ENCODE measurements at regions not wholly inside any gene's neighbourhood (a gene's known extent, or its start where the extent isn't known, plus 50 kb on each side); places are given as distances from the start of the nearest gene placed in this dataset.

GRCh38 chr17:73787076-73788059, 143.1 kb upstream of the SDK2 start:
- no peak for DNase-seq (ENCODE audit: low read depth in 1 of 2, low spot score in 2 of 2)
- H3K27ac ChIP-seq = no peak overlapping the region
- no peaks in the 10 kb centered on the region for H3K36me3 ChIP-seq
- H3K27me3 ChIP-seq (replicated peaks) = peaks cover 46% of the 10 kb centered on the region
- H3K9me3 ChIP-seq (replicated peaks) = no peaks in the 10 kb centered on the region
- no peak overlapping the region for H3K4me3 ChIP-seq
- H3K4me1 ChIP-seq (replicated peaks) = no peaks in the 10 kb centered on the region

- H3K9me3 ChIP-seq (replicated peaks) = no peaks in the 10 kb centered on the region
- H3K27me3 ChIP-seq (replicated peaks) = peaks cover 42% of the 10 kb centered on the region
- no peaks in the 10 kb centered on the region for H3K4me1 ChIP-seq (replicated peaks)
These were observed 143.9 kb upstream of the SDK2 start for GRCh38 chr17:73788111-73788510.

GRCh38 chr17:73791121-73791520, 146.9 kb upstream of the SDK2 start:
- H3K27me3 ChIP-seq (replicated peaks) = peaks cover 18% of the 10 kb centered on the region
- no peaks in the 10 kb centered on the region for H3K36me3 ChIP-seq
- H3K4me3 ChIP-seq = no peak overlapping the region
- H3K4me1 ChIP-seq (replicated peaks) = no peaks in the 10 kb centered on the region
- no peaks in the 10 kb centered on the region for H3K9me3 ChIP-seq (replicated peaks)
- H3K27ac ChIP-seq = no peak overlapping the region
- DNase-seq (ENCODE audit: low read depth in 1 of 2, low spot score in 2 of 2) = no peak

More at GRCh38 chr17:73788111-73788510, 143.9 kb upstream of the SDK2 start:
- no peak for DNase-seq (ENCODE audit: low read depth in 1 of 2, low spot score in 2 of 2)
- Histone ChIP-seq H3K36me3 (no peaks in the 10 kb centered on the region), H3K4me3 (no peak overlapping the region), H3K27ac (no peak overlapping the region)

- no peak for DNase-seq (ENCODE audit: low read depth in 1 of 2, low spot score in 2 of 2)
- Histone ChIP-seq H3K27ac (no peak overlapping the region), H3K27me3 (replicated peaks) (peaks cover 14% of the 10 kb centered on the region; the same call in 1 of the 2 replicates), H3K9me3 (replicated peaks) (no peaks in the 10 kb centered on the region), H3K4me1 (replicated peaks) (no peaks in the 10 kb centered on the region), H3K4me3 (no peak overlapping the region), H3K36me3 (no peaks in the 10 kb centered on the region)
These were observed 147.4 kb upstream of the SDK2 start for GRCh38 chr17:73791631-73792030.

GRCh38 chr17:73792994-73793393, 148.7 kb upstream of the SDK2 start:
- Histone ChIP-seq H3K4me3 (no peak overlapping the region), H3K27ac (no peak overlapping the region), H3K27me3 (replicated peaks) (peaks cover 14% of the 10 kb centered on the region; the same call in 1 of the 2 replicates), H3K4me1 (replicated peaks) (peaks cover 6% of the 10 kb centered on the region), H3K36me3 (no peaks in the 10 kb centered on the region), H3K9me3 (replicated peaks) (no peaks in the 10 kb centered on the region)
- DNase-seq (ENCODE audit: low read depth in 1 of 2, low spot score in 2 of 2) = no peak

GRCh38 chr17:73794336-73794735, 150.1 kb upstream of the SDK2 start:
- Histone ChIP-seq H3K9me3 (replicated peaks) (no peaks in the 10 kb centered on the region), H3K27ac (no peak overlapping the region), H3K27me3 (replicated peaks) (0 out of 2 replicates have a peak, but pooled peaks cover 6% of the 10 kb centered on the region), H3K4me3 (no peak overlapping the region), H3K36me3 (no peaks in the 10 kb centered on the region), H3K4me1 (replicated peaks) (peaks cover 7% of the 10 kb centered on the region)
- DNase-seq (ENCODE audit: low read depth in 1 of 2, low spot score in 2 of 2) = no peak

GRCh38 chr17:73795730-73796129, 151.5 kb upstream of the SDK2 start:
- no peak overlapping the region for H3K4me3 ChIP-seq
- 0 out of 2 replicates have a peak, but pooled peaks cover under 1% of the 10 kb centered on the region for H3K27me3 ChIP-seq (replicated peaks)
- H3K36me3 ChIP-seq = no peaks in the 10 kb centered on the region
- 0 out of 2 replicates have a peak, but pooled peaks cover 3% of the 10 kb centered on the region for H3K9me3 ChIP-seq (replicated peaks)
- peaks cover 7% of the 10 kb centered on the region for H3K4me1 ChIP-seq (replicated peaks)
- no peak overlapping the region for H3K27ac ChIP-seq
- DNase-seq (ENCODE audit: low read depth in 1 of 2, low spot score in 2 of 2) = no peak

GRCh38 chr17:73797594-73798110, 153.4 kb upstream of the SDK2 start:
- H3K27ac ChIP-seq = no peak overlapping the region
- 0 out of 2 replicates have a peak, but pooled peaks cover 3% of the 10 kb centered on the region for H3K27me3 ChIP-seq (replicated peaks)
- no peaks in the 10 kb centered on the region for H3K36me3 ChIP-seq
- no peak overlapping the region for H3K4me3 ChIP-seq
- 0 out of 2 replicates have a peak, but pooled peaks cover 3% of the 10 kb centered on the region for H3K9me3 ChIP-seq (replicated peaks)
- H3K4me1 ChIP-seq (replicated peaks) = peaks cover 7% of the 10 kb centered on the region
- DNase-seq (ENCODE audit: low read depth in 1 of 2, low spot score in 2 of 2) = no peak

- 0 out of 2 replicates have a peak, but pooled peaks cover 3% of the 10 kb centered on the region for H3K27me3 ChIP-seq (replicated peaks)
- no peaks in the 10 kb centered on the region for H3K36me3 ChIP-seq
- H3K27ac ChIP-seq = no peak overlapping the region
- H3K4me3 ChIP-seq = no peak overlapping the region
- H3K9me3 ChIP-seq (replicated peaks) = 0 out of 2 replicates have a peak, but pooled peaks cover 3% of the 10 kb centered on the region
- H3K4me1 ChIP-seq (replicated peaks) = peaks cover 7% of the 10 kb centered on the region
- peak; percentile 60 to 71 for DNase-seq (ENCODE audit: low read depth in 1 of 2, low spot score in 2 of 2)
These were observed 154.0 kb upstream of the SDK2 start for GRCh38 chr17:73798111-73798748.

GRCh38 chr17:73799096-73799495, 154.9 kb upstream of the SDK2 start:
- 0 out of 2 replicates have a peak, but pooled peaks cover 3% of the 10 kb centered on the region for H3K27me3 ChIP-seq (replicated peaks)
- H3K4me3 ChIP-seq = no peak overlapping the region
- no peak overlapping the region for H3K27ac ChIP-seq
- DNase-seq (ENCODE audit: low read depth in 1 of 2, low spot score in 2 of 2) = no peak
- no peaks in the 10 kb centered on the region for H3K36me3 ChIP-seq
- peaks cover 7% of the 10 kb centered on the region for H3K4me1 ChIP-seq (replicated peaks)
- 0 out of 2 replicates have a peak, but pooled peaks cover 3% of the 10 kb centered on the region for H3K9me3 ChIP-seq (replicated peaks)

- 0 out of 2 replicates have a peak, but pooled peaks cover 3% of the 10 kb centered on the region for H3K9me3 ChIP-seq (replicated peaks)
- no peaks in the 10 kb centered on the region for H3K36me3 ChIP-seq
- no peak for DNase-seq (ENCODE audit: low read depth in 1 of 2, low spot score in 2 of 2)
- no peak overlapping the region for H3K27ac ChIP-seq
- peaks cover 7% of the 10 kb centered on the region for H3K4me1 ChIP-seq (replicated peaks)
- 0 out of 2 replicates have a peak, but pooled peaks cover 3% of the 10 kb centered on the region for H3K27me3 ChIP-seq (replicated peaks)
- H3K4me3 ChIP-seq = no peak overlapping the region
These were observed 155.8 kb upstream of the SDK2 start for GRCh38 chr17:73799781-73800627.

GRCh38 chr17:73800893-73801292, 156.6 kb upstream of the SDK2 start:
- Histone ChIP-seq H3K27ac (no peak overlapping the region), H3K4me3 (no peak overlapping the region), H3K27me3 (replicated peaks) (0 out of 2 replicates have a peak, but pooled peaks cover 3% of the 10 kb centered on the region), H3K36me3 (no peaks in the 10 kb centered on the region), H3K4me1 (replicated peaks) (peaks cover 7% of the 10 kb centered on the region), H3K9me3 (replicated peaks) (0 out of 2 replicates have a peak, but pooled peaks cover 3% of the 10 kb centered on the region)
- no peak for DNase-seq (ENCODE audit: low read depth in 1 of 2, low spot score in 2 of 2)
